ENCODE measurements at regions not wholly inside any gene's neighbourhood (a gene's known extent, or its start where the extent isn't known, plus 50 kb on each side); places are given as distances from the start of the nearest gene placed in this dataset.

- Mint-ChIP-seq H3K27ac (ENCODE audit: unreplicated experiment) (no peak overlapping the region), H3K9me3 (ENCODE audit: unreplicated experiment) (no peaks in the 10 kb centered on the region), H3K4me1 (ENCODE audit: low read depth, unreplicated experiment) (no peaks in the 10 kb centered on the region), H3K27me3 (ENCODE audit: unreplicated experiment) (no peaks in the 10 kb centered on the region), H3K36me3 (ENCODE audit: unreplicated experiment) (no peaks in the 10 kb centered on the region), H3K4me3 (ENCODE audit: unreplicated experiment) (no peak overlapping the region)
- no peak for DNase-seq
- TF ChIP-seq, protein P1, sequence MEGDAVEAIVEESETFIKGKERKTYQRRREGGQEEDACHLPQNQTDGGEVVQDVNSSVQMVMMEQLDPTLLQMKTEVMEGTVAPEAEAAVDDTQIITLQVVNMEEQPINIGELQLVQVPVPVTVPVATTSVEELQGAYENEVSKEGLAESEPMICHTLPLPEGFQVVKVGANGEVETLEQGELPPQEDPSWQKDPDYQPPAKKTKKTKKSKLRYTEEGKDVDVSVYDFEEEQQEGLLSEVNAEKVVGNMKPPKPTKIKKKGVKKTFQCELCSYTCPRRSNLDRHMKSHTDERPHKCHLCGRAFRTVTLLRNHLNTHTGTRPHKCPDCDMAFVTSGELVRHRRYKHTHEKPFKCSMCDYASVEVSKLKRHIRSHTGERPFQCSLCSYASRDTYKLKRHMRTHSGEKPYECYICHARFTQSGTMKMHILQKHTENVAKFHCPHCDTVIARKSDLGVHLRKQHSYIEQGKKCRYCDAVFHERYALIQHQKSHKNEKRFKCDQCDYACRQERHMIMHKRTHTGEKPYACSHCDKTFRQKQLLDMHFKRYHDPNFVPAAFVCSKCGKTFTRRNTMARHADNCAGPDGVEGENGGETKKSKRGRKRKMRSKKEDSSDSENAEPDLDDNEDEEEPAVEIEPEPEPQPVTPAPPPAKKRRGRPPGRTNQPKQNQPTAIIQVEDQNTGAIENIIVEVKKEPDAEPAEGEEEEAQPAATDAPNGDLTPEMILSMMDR (IDR thresholded peaks at IDR 0.05; ENCODE audit: partially characterized antibody, unreplicated experiment): no peak
Observed at GRCh38 chr3:176352716-176353334, 844.5 kb downstream of the TBL1XR1 start.

DNA sequence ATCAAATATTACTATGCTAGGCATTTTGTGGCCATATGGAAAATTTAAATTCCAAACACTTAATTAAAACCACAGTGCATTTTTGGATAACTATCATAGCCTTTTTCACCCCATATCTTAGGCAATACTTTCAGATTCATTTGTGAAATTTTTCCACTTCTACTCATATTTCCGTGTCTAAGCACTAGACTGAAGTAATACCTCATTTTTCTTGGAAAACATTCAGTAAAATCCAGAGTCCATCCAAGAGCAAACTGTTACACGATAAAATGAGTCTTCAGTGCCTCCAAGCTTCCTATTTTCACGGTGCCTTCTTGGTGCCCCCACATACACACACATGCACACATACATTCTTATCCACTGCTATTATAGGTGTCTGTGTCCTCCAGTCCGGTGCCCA lies 845.9 kb downstream of the TBL1XR1 start:
- no peaks in the 10 kb centered on the region for H3K9me3 Mint-ChIP-seq (ENCODE audit: unreplicated experiment)
- H3K27ac Mint-ChIP-seq (ENCODE audit: unreplicated experiment): no peak overlapping the region
- no peaks in the 10 kb centered on the region for H3K4me1 Mint-ChIP-seq (ENCODE audit: low read depth, unreplicated experiment)
- H3K36me3 Mint-ChIP-seq (ENCODE audit: unreplicated experiment): no peaks in the 10 kb centered on the region
- TF ChIP-seq, protein P1 (IDR thresholded peaks at IDR 0.05; ENCODE audit: partially characterized antibody, unreplicated experiment): no peak
- no peak for DNase-seq
- H3K4me3 Mint-ChIP-seq (ENCODE audit: unreplicated experiment): no peak overlapping the region
- H3K27me3 Mint-ChIP-seq (ENCODE audit: unreplicated experiment): no peaks in the 10 kb centered on the region

DNA sequence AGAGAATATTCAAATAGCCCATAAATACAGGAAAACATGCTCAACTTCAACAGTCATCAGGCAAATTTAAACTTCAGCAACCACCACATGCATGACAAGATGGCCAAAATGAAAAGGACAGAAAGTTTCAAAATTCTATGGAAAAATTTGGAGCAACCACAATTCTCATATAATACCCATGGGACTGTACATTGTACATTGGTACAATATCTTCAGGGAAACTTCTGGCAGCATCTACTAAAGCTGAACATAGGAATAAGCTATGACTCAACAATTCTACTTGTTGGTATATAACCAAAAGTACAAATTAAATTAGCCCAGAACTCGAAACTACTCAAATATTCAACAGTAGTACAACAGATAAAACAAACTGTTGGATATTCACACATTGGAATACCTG lies 847.6 kb downstream of the TBL1XR1 start:
- Mint-ChIP-seq H3K9me3 (ENCODE audit: unreplicated experiment) (no peaks in the 10 kb centered on the region), H3K27ac (ENCODE audit: unreplicated experiment) (no peak overlapping the region), H3K4me3 (ENCODE audit: unreplicated experiment) (no peak overlapping the region), H3K27me3 (ENCODE audit: unreplicated experiment) (no peaks in the 10 kb centered on the region), H3K4me1 (ENCODE audit: low read depth, unreplicated experiment) (no peaks in the 10 kb centered on the region), H3K36me3 (ENCODE audit: unreplicated experiment) (no peaks in the 10 kb centered on the region)
- no peak for DNase-seq
- TF ChIP-seq, protein P1 (IDR thresholded peaks at IDR 0.05; ENCODE audit: partially characterized antibody, unreplicated experiment): no peak

- Mint-ChIP-seq H3K4me1 (ENCODE audit: low read depth, unreplicated experiment) (no peaks in the 10 kb centered on the region), H3K27ac (ENCODE audit: unreplicated experiment) (no peak overlapping the region), H3K9me3 (ENCODE audit: unreplicated experiment) (no peaks in the 10 kb centered on the region), H3K36me3 (ENCODE audit: unreplicated experiment) (no peaks in the 10 kb centered on the region), H3K27me3 (ENCODE audit: unreplicated experiment) (no peaks in the 10 kb centered on the region), H3K4me3 (ENCODE audit: unreplicated experiment) (no peak overlapping the region)
- TF ChIP-seq, protein P1 (IDR thresholded peaks at IDR 0.05; ENCODE audit: partially characterized antibody, unreplicated experiment): no peak
- DNase-seq: no peak
Observed at GRCh38 chr3:176347424-176348146, 849.7 kb downstream of the TBL1XR1 start.

GRCh38 chr3:176341963-176342362 lies 855.3 kb downstream of the TBL1XR1 start:
- no peak for DNase-seq
- Mint-ChIP-seq H3K27ac (ENCODE audit: unreplicated experiment) (no peak overlapping the region), H3K4me3 (ENCODE audit: unreplicated experiment) (no peak overlapping the region), H3K4me1 (ENCODE audit: low read depth, unreplicated experiment) (no peaks in the 10 kb centered on the region), H3K36me3 (ENCODE audit: unreplicated experiment) (no peaks in the 10 kb centered on the region), H3K9me3 (ENCODE audit: unreplicated experiment) (no peaks in the 10 kb centered on the region), H3K27me3 (ENCODE audit: unreplicated experiment) (no peaks in the 10 kb centered on the region)
- TF ChIP-seq, protein P1 (IDR thresholded peaks at IDR 0.05; ENCODE audit: partially characterized antibody, unreplicated experiment): no peak

Data from glutamatergic neuron (in vitro differentiated cells).